Fibroblast of lung (primary cell): ENCODE measurements at regions not wholly inside any gene's neighbourhood (a gene's known extent, or its start where the extent isn't known, plus 50 kb on each side); places are given as distances from the start of the nearest gene placed in this dataset.

Experiments used
- DNase-seq, 2 donors: peaks; one replicate each; pipeline versions ENCODE4 v3.0.0 to v3.0.0-alpha.2; 2010; ENCODE audit warnings: low read depth in 2 of 2
- H2AFZ ChIP-seq: 2 replicates; pipeline ENCODE4 v1.5.1; 2012; ENCODE audit warnings: low read length, control low read depth, inconsistent platforms
- H3K27ac ChIP-seq: 2 replicates; pipeline ENCODE4 v1.5.1; 2011; ENCODE audit warnings: low read length, control low read depth; ENCODE audit not compliant: insufficient read depth
- H3K27me3 ChIP-seq: 2 replicates; pipeline ENCODE4 v1.5.1; 2011; ENCODE audit warnings: mild to moderate bottlenecking, low read length; ENCODE audit not compliant: control insufficient read depth, insufficient read depth
- H3K36me3 ChIP-seq: 2 replicates; pipeline ENCODE4 v1.5.1; 2011; ENCODE audit warnings: low read length; ENCODE audit not compliant: control insufficient read depth, insufficient read depth
- H3K4me1 ChIP-seq: 2 replicates; pipeline ENCODE4 v1.5.1; 2011; ENCODE audit warnings: low read length; ENCODE audit not compliant: control insufficient read depth, insufficient read depth; ENCODE audit errors: extremely low read depth
- H3K4me2 ChIP-seq: 2 replicates; pipeline ENCODE4 v1.5.1; 2011; ENCODE audit warnings: low read length, control low read depth; ENCODE audit not compliant: insufficient read depth; ENCODE audit errors: extremely low read depth
- H3K4me3 ChIP-seq, 4 experiments: fragments of 200-600 bp in 1 of 4; sonication (generic) in 1 of 4; replicated peaks in 1 of 4; 2 replicates each; pipeline ENCODE4 v1.5.1; 2011 to 2016; ENCODE audit warnings: low read length in 4 of 4, low read depth in 3 of 4, mild to moderate bottlenecking in 3 of 4, control low read depth in 2 of 4, inconsistent platforms in 1 of 4, mixed read lengths in 1 of 4; ENCODE audit not compliant: insufficient read depth in 1 of 4; ENCODE audit errors: control extremely low read depth in 1 of 4
- H3K79me2 ChIP-seq: 2 replicates; pipeline ENCODE4 v1.5.1; 2012; ENCODE audit warnings: mild to moderate bottlenecking, low read length, inconsistent platforms; ENCODE audit not compliant: control insufficient read depth, insufficient read depth
- H3K9ac ChIP-seq: 2 replicates; pipeline ENCODE4 v1.5.1; 2011; ENCODE audit warnings: mild to moderate bottlenecking, low read length, control low read depth; ENCODE audit not compliant: insufficient read depth
- H3K9me3 ChIP-seq: 2 replicates; pipeline ENCODE4 v1.5.1; 2012; ENCODE audit warnings: low read depth, low read length; ENCODE audit not compliant: control insufficient read depth, insufficient read depth
- H4K20me1 ChIP-seq: 2 replicates; pipeline ENCODE4 v1.5.1; 2011; ENCODE audit warnings: low read length; ENCODE audit not compliant: control insufficient read depth, insufficient read depth; ENCODE audit errors: extremely low read depth
- EZH2 ChIP-seq: IDR thresholded peaks from 2 replicates; pipeline ENCODE4 v1.5.1; 2012; ENCODE audit warnings: low read length, control low read depth, mild to moderate bottlenecking; ENCODE audit errors: missing control alignments
- TF ChIP-seq, protein P1 (sequence below), 2 donors: IDR thresholded peaks in 1 of 2; conservative IDR thresholded peaks in 1 of 2; 1 replicate in 1 of 2; 2 replicates in 1 of 2; pipeline ENCODE4 v1.5.1; 2011 to 2012; ENCODE audit warnings: low read length in 2 of 2, control low read depth in 1 of 2, inconsistent platforms in 1 of 2, low read depth in 1 of 2, mild to moderate bottlenecking in 1 of 2

DNA sequence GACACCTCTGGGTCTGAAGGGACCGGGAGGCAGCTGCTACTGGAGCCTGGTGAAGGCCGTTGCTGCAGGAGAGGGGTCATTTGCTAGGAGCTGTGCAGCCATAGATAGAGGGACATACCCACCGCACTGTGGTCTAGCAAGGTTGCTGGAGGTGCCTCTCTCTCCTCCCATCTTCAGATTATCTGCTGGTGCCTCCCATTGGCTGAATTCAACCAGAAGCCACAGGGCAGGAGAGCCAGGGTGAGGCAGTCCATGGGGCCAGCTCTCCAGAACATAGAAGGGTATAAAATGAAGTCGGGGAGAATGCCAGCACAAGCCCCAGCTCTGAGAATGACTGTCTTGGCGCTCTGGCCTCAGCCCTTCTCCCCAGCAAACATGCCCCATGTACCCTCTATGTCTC lies 98.0 kb downstream of the VEGFA start:
- no peak for DNase-seq
- Histone ChIP-seq H3K9me3 (no peaks in the 10 kb centered on the region), H3K36me3 (no peaks in the 10 kb centered on the region), H3K79me2 (no peaks in the 10 kb centered on the region), H3K4me3 (no peak overlapping the region), H3K4me2 (no peak overlapping the region), H2AFZ (no peak overlapping the region), H3K27me3 (peaks cover 25% of the 10 kb centered on the region), H4K20me1 (no peaks in the 10 kb centered on the region), H3K9ac (no peak overlapping the region), H3K4me1 (no peaks in the 10 kb centered on the region), H3K27ac (no peak overlapping the region)
- no peak for TF ChIP-seq EZH2
- TF ChIP-seq, protein P1, sequence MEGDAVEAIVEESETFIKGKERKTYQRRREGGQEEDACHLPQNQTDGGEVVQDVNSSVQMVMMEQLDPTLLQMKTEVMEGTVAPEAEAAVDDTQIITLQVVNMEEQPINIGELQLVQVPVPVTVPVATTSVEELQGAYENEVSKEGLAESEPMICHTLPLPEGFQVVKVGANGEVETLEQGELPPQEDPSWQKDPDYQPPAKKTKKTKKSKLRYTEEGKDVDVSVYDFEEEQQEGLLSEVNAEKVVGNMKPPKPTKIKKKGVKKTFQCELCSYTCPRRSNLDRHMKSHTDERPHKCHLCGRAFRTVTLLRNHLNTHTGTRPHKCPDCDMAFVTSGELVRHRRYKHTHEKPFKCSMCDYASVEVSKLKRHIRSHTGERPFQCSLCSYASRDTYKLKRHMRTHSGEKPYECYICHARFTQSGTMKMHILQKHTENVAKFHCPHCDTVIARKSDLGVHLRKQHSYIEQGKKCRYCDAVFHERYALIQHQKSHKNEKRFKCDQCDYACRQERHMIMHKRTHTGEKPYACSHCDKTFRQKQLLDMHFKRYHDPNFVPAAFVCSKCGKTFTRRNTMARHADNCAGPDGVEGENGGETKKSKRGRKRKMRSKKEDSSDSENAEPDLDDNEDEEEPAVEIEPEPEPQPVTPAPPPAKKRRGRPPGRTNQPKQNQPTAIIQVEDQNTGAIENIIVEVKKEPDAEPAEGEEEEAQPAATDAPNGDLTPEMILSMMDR (conservative IDR thresholded peaks at IDR 0.05 in 1 of 2, IDR thresholded peaks at IDR 0.05 in 1 of 2; ENCODE audit: low read depth in 1 of 2, low read length in 2 of 2), result no peak

DNA sequence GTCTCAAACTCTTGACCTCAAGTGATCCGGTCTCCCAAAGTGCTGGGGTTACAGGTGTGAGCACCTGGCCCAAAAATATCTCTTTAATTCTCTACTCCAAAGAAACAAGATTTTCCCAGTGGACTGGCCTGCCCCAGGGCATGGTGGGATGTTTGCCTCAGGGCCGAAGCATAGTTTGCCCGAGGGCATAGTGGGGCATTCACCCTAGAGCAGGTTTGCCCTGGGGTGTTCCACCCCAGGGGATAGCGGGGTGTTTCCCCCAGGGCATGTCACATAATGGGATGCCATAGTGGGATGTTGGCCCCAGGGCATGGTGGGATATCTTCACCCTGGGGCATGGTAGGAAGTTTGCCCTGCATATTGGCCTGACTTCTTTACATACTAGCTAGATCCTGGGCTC lies 97.2 kb downstream of the VEGFA start:
- H3K4me1 ChIP-seq, result no peaks in the 10 kb centered on the region
- DNase-seq, result no peak
- H3K27ac ChIP-seq, result no peak overlapping the region
- no peak overlapping the region for H3K9ac ChIP-seq
- no peaks in the 10 kb centered on the region for H3K36me3 ChIP-seq
- no peak overlapping the region for H2AFZ ChIP-seq
- H4K20me1 ChIP-seq, result no peaks in the 10 kb centered on the region
- TF ChIP-seq, protein P1 (conservative IDR thresholded peaks at IDR 0.05 in 1 of 2, IDR thresholded peaks at IDR 0.05 in 1 of 2; ENCODE audit: low read depth in 1 of 2, low read length in 2 of 2), result no peak
- TF ChIP-seq EZH2, result no peak
- H3K27me3 ChIP-seq, result peaks cover 22% of the 10 kb centered on the region
- no peaks in the 10 kb centered on the region for H3K79me2 ChIP-seq
- no peaks in the 10 kb centered on the region for H3K9me3 ChIP-seq
- no peak overlapping the region for H3K4me3 ChIP-seq
- H3K4me2 ChIP-seq, result no peak overlapping the region

DNA sequence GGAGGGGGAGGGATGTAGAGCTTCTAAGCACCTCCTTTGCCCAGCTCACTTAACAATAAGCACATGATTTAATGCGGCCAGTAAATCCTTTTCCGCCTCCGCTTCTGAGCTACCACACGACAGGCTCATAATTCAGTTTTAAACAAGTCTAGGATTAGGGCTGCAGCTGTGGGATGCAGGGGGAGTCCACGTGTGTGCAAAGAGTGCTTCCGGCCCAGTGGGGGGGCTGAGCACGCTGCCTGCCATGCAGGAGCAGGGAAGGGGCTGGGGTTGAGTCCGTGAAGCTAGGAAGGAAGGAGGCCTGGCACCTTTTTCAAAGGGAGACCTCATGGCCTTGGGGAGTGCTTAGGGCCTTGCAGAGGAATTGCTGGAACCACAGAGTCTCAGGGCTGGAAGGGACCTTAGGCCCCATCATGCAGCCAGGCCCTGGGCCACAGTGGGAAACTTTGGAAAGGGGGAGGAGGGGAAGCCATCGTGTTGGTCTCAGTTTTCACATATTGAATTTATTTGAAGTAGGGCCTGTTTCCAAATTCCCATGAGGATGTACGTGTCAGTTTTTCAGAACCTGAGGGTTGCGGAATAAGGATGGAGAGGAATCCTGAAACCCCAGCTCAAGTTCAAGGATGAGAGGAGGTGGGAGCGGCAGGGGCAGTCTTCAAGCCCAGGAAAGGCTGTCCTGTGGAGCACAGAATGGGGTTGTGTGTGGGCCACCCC lies 96.1 kb downstream of the VEGFA start:
- Histone ChIP-seq H4K20me1 (no peaks in the 10 kb centered on the region), H3K4me1 (no peaks in the 10 kb centered on the region), H3K27me3 (peaks cover 18% of the 10 kb centered on the region), H3K9me3 (no peaks in the 10 kb centered on the region), H3K79me2 (no peaks in the 10 kb centered on the region), H3K36me3 (no peaks in the 10 kb centered on the region), H3K4me2 (no peak overlapping the region), H3K9ac (no peak overlapping the region), H2AFZ (no peak overlapping the region), H3K4me3 (no peak overlapping the region), H3K27ac (no peak overlapping the region)
- TF ChIP-seq, protein P1 (conservative IDR thresholded peaks at IDR 0.05 in 1 of 2, IDR thresholded peaks at IDR 0.05 in 1 of 2; ENCODE audit: low read depth in 1 of 2, low read length in 2 of 2), result no peak
- TF ChIP-seq EZH2, result no peak
- DNase-seq, result no peak
